HCT116 (cell line): ENCODE measurements at regions not wholly inside any gene's neighbourhood (a gene's known extent, or its start where the extent isn't known, plus 50 kb on each side); places are given as distances from the start of the nearest gene placed in this dataset.

Experiments used
- ATAC-seq: fragments of 200-7000 bp; cut with Tn5 transposase; 2 replicates; pipeline ENCODE4 v1.9.1; 2020; ENCODE audit warnings: mild to moderate bottlenecking, moderate library complexity
- BruUV-seq: library from RNA; stranded (reverse); fragments of 400-500 nt; replicated peaks from 2 replicates; lab custom pipeline; 2021; lab: Mats Ljungman, UMichigan
- CTCF ChIA-PET: fragments of 300-600 bp; sonication (Branson Sonifier 250); formaldehyde crosslinking; loops from one replicate; lab custom pipeline; 2021; ENCODE audit warnings: antibody characterized with exemption; lab: Charles Lee
- POLR2A ChIA-PET: fragments of 300-600, 350-600 bp; sonication (Branson Sonifier 250); formaldehyde crosslinking; loops from one replicate; lab custom pipeline; 2021; ENCODE audit warnings: antibody characterized with exemption; lab: Charles Lee
- RAD21 ChIA-PET, 2 experiments: fragments of 300-600 bp; sonication (Branson Sonifier 250); formaldehyde crosslinking; loops; one replicate each; lab custom pipeline; 2023; ENCODE audit warnings: low total read pairs in 2 of 2; ENCODE audit not compliant: uncharacterized antibody in 2 of 2, unreplicated experiment in 2 of 2, low non-redundant PET in 1 of 2; lab: Charles Lee
- DNase-seq: peaks from one replicate; pipeline ENCODE4 v3.0.0-alpha.2; 2010; ENCODE audit warnings: low read depth, low spot score
- H2AFZ ChIP-seq: fragments of 200-600 bp; shearing (Covaris generic), sonication (generic); 2 replicates; pipeline ENCODE4 v1.6.1; 2017; ENCODE audit warnings: low read depth, mixed run types, mixed read lengths, antibody characterized with exemption, low read length; ENCODE audit not compliant: poor library complexity, severe bottlenecking
- H3K27ac ChIP-seq: 2 replicates; pipeline ENCODE4 v1.5.1; 2012; ENCODE audit warnings: low read depth, low read length
- H3K27me3 ChIP-seq: fragments of 200-600 bp; sonication (generic); 2 replicates; pipeline ENCODE4 v1.6.1; 2016; ENCODE audit warnings: mixed run types, low read length, mixed read lengths; ENCODE audit not compliant: insufficient read depth
- H3K36me3 ChIP-seq, 2 experiments: fragments of 200-500 bp in 1 of 2; fragments of 200-600 bp in 1 of 2; sonication (Bioruptor generic) in 1 of 2; sonication (generic) in 1 of 2; 2 replicates each; pipeline versions ENCODE4 v1.5.1 to v1.6.1; 2014 to 2016; ENCODE audit warnings: low read length in 2 of 2, inconsistent platforms in 1 of 2, mixed read lengths in 1 of 2, mixed run types in 1 of 2; ENCODE audit not compliant: insufficient read depth in 2 of 2, control insufficient read depth in 1 of 2
- H3K4me1 ChIP-seq, 2 experiments: fragments of 200-600 bp in 1 of 2; sonication (generic) in 1 of 2; 2 replicates each; pipeline versions ENCODE4 v1.5.1 to v1.6.1; 2012 to 2017; ENCODE audit warnings: low read length in 2 of 2, inconsistent platforms in 1 of 2, mild to moderate bottlenecking in 1 of 2, mixed read lengths in 1 of 2, mixed run types in 1 of 2, moderate library complexity in 1 of 2; ENCODE audit not compliant: insufficient read depth in 2 of 2, control insufficient read depth in 1 of 2
- H3K4me2 ChIP-seq: fragments of 200-600 bp; sonication (generic); 2 replicates; pipeline ENCODE4 v1.6.1; 2017; ENCODE audit warnings: mixed run types, low read length, mixed read lengths
- H3K4me3 ChIP-seq, 2 experiments: fragments of 200-600 bp in 1 of 2; sonication (generic) in 1 of 2; replicated peaks in 1 of 2; 2 replicates each; pipeline ENCODE4 v1.5.1; 2011 to 2016; ENCODE audit warnings: low read length in 2 of 2, control low read depth in 1 of 2, low read depth in 1 of 2, mild to moderate bottlenecking in 1 of 2, mixed read lengths in 1 of 2, mixed run types in 1 of 2
- H3K79me2 ChIP-seq: fragments of 200-600 bp; sonication (generic); 2 replicates; pipeline ENCODE4 v1.6.1; 2017; ENCODE audit warnings: mild to moderate bottlenecking, mixed run types, low read length, moderate library complexity, mixed read lengths; ENCODE audit not compliant: insufficient read depth
- H3K9ac ChIP-seq: fragments of 200-600 bp; sonication (generic); 2 replicates; pipeline ENCODE4 v1.6.1; 2016; ENCODE audit warnings: low read length, mixed read lengths
- H3K9me2 ChIP-seq: fragments of 200-600 bp; sonication (generic), shearing (Covaris generic); 2 replicates; pipeline ENCODE4 v1.6.1; 2017; ENCODE audit warnings: mixed run types, mild to moderate bottlenecking, moderate library complexity; ENCODE audit not compliant: insufficient read depth
- H3K9me3 ChIP-seq, 2 experiments: fragments of 200-500 bp in 1 of 2; fragments of 200-600 bp in 1 of 2; sonication (Bioruptor generic) in 1 of 2; sonication (generic) in 1 of 2; 2 replicates each; pipeline ENCODE4 v1.6.1; 2014 to 2017; ENCODE audit warnings: low read length in 2 of 2, mixed read lengths in 2 of 2, inconsistent platforms in 1 of 2, low read depth in 1 of 2, mild to moderate bottlenecking in 1 of 2, mixed run types in 1 of 2, moderate library complexity in 1 of 2; ENCODE audit not compliant: control insufficient read depth in 1 of 2, insufficient read depth in 1 of 2
- H4K20me1 ChIP-seq: fragments of 200-600 bp; sonication (generic), shearing (Covaris generic); 2 replicates; pipeline ENCODE4 v1.6.1; 2017; ENCODE audit warnings: mixed run types, mild to moderate bottlenecking, moderate library complexity; ENCODE audit not compliant: insufficient read depth
- ELF1 ChIP-seq: IDR thresholded peaks from 2 replicates; pipeline ENCODE4 v1.6.1; 2012; ENCODE audit warnings: low read depth, borderline replicate concordance
- EZH2phosphoT487 ChIP-seq: fragments of 200-600 bp; IDR thresholded peaks from 2 replicates; pipeline ENCODE4 v1.6.1; 2018; ENCODE audit warnings: antibody characterized with exemption, borderline replicate concordance
- FOSL1 ChIP-seq: IDR thresholded peaks from 2 replicates; pipeline ENCODE4 v1.6.1; 2012; ENCODE audit warnings: low read depth
- POLR2A ChIP-seq: IDR thresholded peaks from 2 replicates; pipeline ENCODE4 v1.7.0; 2011; ENCODE audit warnings: borderline replicate concordance; ENCODE audit not compliant: insufficient read depth, insufficient read length; ENCODE audit errors: extremely low read depth
- POLR2AphosphoS5 ChIP-seq: IDR thresholded peaks from 2 replicates; pipeline ENCODE4 v1.6.1; 2011; ENCODE audit warnings: mild to moderate bottlenecking, low read depth, low read length, moderate library complexity
- RAD21 ChIP-seq: IDR thresholded peaks from 2 replicates; pipeline ENCODE4 v1.6.1; 2012; ENCODE audit warnings: low read depth, mild to moderate bottlenecking
- SIN3A ChIP-seq: IDR thresholded peaks from 2 replicates; pipeline ENCODE4 v1.6.1; 2012; ENCODE audit warnings: low read depth
- SP1 ChIP-seq: IDR thresholded peaks from 2 replicates; pipeline ENCODE4 v1.6.1; 2012; ENCODE audit warnings: low read depth
- SRF ChIP-seq: IDR thresholded peaks from 2 replicates; pipeline ENCODE4 v1.6.1; 2012; ENCODE audit warnings: low read depth
- TCF7L2 ChIP-seq: IDR thresholded peaks from 2 replicates; pipeline ENCODE4 v1.7.0; 2011; ENCODE audit warnings: borderline replicate concordance, inconsistent platforms; ENCODE audit not compliant: insufficient read depth, insufficient read length; ENCODE audit errors: extremely low read depth
- ZFX ChIP-seq: fragments of 450-650 bp; IDR thresholded peaks from 2 replicates; pipeline ENCODE4 v1.6.1; 2017
- ZNF274 ChIP-seq: fragments of 200-500 bp; sonication (Bioruptor generic); IDR thresholded peaks from 2 replicates; pipeline ENCODE4 v1.6.1; 2014; ENCODE audit warnings: mild to moderate bottlenecking, low read depth, low read length, inconsistent platforms
- intact Hi-C: fragments of 100-400 bp; cut with micrococcal nuclease; formaldehyde crosslinking; loops from 2 replicates; pipeline ENCODE4 v1.10.0; 2022
- TF ChIP-seq, protein P1 (sequence below), 3 experiments: fragments of 200-600 bp in 1 of 3; sonication (generic) in 1 of 3; IDR thresholded peaks in 2 of 3; conservative IDR thresholded peaks in 1 of 3; 2 replicates each; pipeline ENCODE4 v1.5.1; 2012 to 2017; ENCODE audit warnings: low read depth in 2 of 3, low read length in 2 of 3, antibody characterized with exemption in 1 of 3, borderline replicate concordance in 1 of 3, control low read depth in 1 of 3, mild to moderate bottlenecking in 1 of 3, mixed read lengths in 1 of 3, mixed run types in 1 of 3, moderate library complexity in 1 of 3; ENCODE audit not compliant: insufficient read depth in 1 of 3
- TF ChIP-seq, protein P2 (sequence below): IDR thresholded peaks from 2 replicates; pipeline ENCODE4 v1.6.1; 2012; ENCODE audit warnings: low read depth
- TF ChIP-seq, protein P3 (sequence below): IDR thresholded peaks from 2 replicates; pipeline ENCODE4 v1.6.1; 2011; ENCODE audit warnings: mild to moderate bottlenecking, low read length, moderate library complexity; ENCODE audit not compliant: insufficient replicate concordance; ENCODE audit errors: extremely low read depth

GRCh38 chr19:33890569-33890968 lies 93.9 kb downstream of the KCTD15 start:
- no peak for DNase-seq
- ATAC-seq: no peak
- CTCF ChIA-PET: no interaction called here
- H3K27me3 ChIP-seq: no peaks in the 10 kb centered on the region
- H3K9ac ChIP-seq: no peak overlapping the region
- BruUV-seq: no TSS peak
- no peaks in the 10 kb centered on the region for H3K9me3 ChIP-seq
- intact Hi-C loops: no loop called here
- no peak overlapping the region for H3K4me3 ChIP-seq
- no peaks in the 10 kb centered on the region for H3K79me2 ChIP-seq
- H3K4me1 ChIP-seq: no peaks in the 10 kb centered on the region
- no peaks in the 10 kb centered on the region for H4K20me1 ChIP-seq
- H3K9me2 ChIP-seq: no peaks in the 10 kb centered on the region
- TF ChIP-seq RAD21 (no peak), FOSL1 (no peak), ZNF274 (no peak), SRF (no peak), ELF1 (no peak), ZFX (no peak), POLR2AphosphoS5 (no peak), POLR2A (no peak), SIN3A (no peak), EZH2phosphoT487 (no peak), SP1 (no peak), TCF7L2 (no peak)
- TF ChIP-seq, protein P1, sequence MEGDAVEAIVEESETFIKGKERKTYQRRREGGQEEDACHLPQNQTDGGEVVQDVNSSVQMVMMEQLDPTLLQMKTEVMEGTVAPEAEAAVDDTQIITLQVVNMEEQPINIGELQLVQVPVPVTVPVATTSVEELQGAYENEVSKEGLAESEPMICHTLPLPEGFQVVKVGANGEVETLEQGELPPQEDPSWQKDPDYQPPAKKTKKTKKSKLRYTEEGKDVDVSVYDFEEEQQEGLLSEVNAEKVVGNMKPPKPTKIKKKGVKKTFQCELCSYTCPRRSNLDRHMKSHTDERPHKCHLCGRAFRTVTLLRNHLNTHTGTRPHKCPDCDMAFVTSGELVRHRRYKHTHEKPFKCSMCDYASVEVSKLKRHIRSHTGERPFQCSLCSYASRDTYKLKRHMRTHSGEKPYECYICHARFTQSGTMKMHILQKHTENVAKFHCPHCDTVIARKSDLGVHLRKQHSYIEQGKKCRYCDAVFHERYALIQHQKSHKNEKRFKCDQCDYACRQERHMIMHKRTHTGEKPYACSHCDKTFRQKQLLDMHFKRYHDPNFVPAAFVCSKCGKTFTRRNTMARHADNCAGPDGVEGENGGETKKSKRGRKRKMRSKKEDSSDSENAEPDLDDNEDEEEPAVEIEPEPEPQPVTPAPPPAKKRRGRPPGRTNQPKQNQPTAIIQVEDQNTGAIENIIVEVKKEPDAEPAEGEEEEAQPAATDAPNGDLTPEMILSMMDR (IDR thresholded peaks at IDR 0.05 in 2 of 3, conservative IDR thresholded peaks at IDR 0.05 in 1 of 3; ENCODE audit: borderline replicate concordance in 1 of 3, insufficient read depth in 1 of 3, low read depth in 2 of 3, low read length in 2 of 3): no peak
- TF ChIP-seq, protein P2, sequence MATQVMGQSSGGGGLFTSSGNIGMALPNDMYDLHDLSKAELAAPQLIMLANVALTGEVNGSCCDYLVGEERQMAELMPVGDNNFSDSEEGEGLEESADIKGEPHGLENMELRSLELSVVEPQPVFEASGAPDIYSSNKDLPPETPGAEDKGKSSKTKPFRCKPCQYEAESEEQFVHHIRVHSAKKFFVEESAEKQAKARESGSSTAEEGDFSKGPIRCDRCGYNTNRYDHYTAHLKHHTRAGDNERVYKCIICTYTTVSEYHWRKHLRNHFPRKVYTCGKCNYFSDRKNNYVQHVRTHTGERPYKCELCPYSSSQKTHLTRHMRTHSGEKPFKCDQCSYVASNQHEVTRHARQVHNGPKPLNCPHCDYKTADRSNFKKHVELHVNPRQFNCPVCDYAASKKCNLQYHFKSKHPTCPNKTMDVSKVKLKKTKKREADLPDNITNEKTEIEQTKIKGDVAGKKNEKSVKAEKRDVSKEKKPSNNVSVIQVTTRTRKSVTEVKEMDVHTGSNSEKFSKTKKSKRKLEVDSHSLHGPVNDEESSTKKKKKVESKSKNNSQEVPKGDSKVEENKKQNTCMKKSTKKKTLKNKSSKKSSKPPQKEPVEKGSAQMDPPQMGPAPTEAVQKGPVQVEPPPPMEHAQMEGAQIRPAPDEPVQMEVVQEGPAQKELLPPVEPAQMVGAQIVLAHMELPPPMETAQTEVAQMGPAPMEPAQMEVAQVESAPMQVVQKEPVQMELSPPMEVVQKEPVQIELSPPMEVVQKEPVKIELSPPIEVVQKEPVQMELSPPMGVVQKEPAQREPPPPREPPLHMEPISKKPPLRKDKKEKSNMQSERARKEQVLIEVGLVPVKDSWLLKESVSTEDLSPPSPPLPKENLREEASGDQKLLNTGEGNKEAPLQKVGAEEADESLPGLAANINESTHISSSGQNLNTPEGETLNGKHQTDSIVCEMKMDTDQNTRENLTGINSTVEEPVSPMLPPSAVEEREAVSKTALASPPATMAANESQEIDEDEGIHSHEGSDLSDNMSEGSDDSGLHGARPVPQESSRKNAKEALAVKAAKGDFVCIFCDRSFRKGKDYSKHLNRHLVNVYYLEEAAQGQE: no peak
- TF ChIP-seq, protein P3, sequence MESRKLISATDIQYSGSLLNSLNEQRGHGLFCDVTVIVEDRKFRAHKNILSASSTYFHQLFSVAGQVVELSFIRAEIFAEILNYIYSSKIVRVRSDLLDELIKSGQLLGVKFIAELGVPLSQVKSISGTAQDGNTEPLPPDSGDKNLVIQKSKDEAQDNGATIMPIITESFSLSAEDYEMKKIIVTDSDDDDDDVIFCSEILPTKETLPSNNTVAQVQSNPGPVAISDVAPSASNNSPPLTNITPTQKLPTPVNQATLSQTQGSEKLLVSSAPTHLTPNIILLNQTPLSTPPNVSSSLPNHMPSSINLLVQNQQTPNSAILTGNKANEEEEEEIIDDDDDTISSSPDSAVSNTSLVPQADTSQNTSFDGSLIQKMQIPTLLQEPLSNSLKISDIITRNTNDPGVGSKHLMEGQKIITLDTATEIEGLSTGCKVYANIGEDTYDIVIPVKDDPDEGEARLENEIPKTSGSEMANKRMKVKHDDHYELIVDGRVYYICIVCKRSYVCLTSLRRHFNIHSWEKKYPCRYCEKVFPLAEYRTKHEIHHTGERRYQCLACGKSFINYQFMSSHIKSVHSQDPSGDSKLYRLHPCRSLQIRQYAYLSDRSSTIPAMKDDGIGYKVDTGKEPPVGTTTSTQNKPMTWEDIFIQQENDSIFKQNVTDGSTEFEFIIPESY: no peak
- RAD21 ChIA-PET: no interaction called here
- no peaks in the 10 kb centered on the region for H3K36me3 ChIP-seq
- no peak overlapping the region for H3K27ac ChIP-seq
- H2AFZ ChIP-seq: no peak overlapping the region
- no peak overlapping the region for H3K4me2 ChIP-seq
- POLR2A ChIA-PET: no interaction called here
